HepG2 (cell line): ENCODE measurements at regions not wholly inside any gene's neighbourhood (a gene's known extent, or its start where the extent isn't known, plus 50 kb on each side); places are given as distances from the start of the nearest gene placed in this dataset.

ENCODE experiments used
- ATAC-seq: fragments of 200-7000 bp; cut with Tn5 transposase; 3 replicates; pipeline ENCODE4 v1.9.1; 2020; ENCODE audit warnings: mild to moderate bottlenecking, moderate library complexity
- BruUV-seq: library from RNA; stranded (reverse); fragments of 400-500 nt; replicated peaks from 2 replicates; lab custom pipeline; 2021; lab: Mats Ljungman, UMichigan
- CTCF ChIA-PET: fragments of 300-600 bp; formaldehyde crosslinking; extraction: SDS; loops from one replicate; lab custom pipeline; 2021; ENCODE audit warnings: low total read pairs, inconsistent platforms, low intra/inter-chr PET ratio; lab: Yijun Ruan, JAX
- POLR2A ChIA-PET: fragments of 350-600 bp; sonication (Branson Sonifier 250); formaldehyde crosslinking; loops from one replicate; lab custom pipeline; 2020; ENCODE audit warnings: antibody characterized with exemption, inconsistent platforms; lab: Yijun Ruan, JAX
- DNase-seq: peaks from one replicate; pipeline ENCODE4 v3.0.0-alpha.2; 2015; ENCODE audit warnings: low spot score
- FAIRE-seq: peaks from 3 replicates; lab custom pipeline; 2011; peaks lifted over from hg19 to GRCh38; lab: Jason Lieb, UNC
- H2AFZ ChIP-seq: one replicate; pipeline ENCODE4 v1.6.1; 2011; ENCODE audit warnings: low read length, inconsistent platforms
- H3K27ac ChIP-seq: fragments of 300-600 bp; 3 replicates; pipeline ENCODE4 v1.8.0; 2011; ENCODE audit warnings: mixed run types, mild to moderate bottlenecking, mixed read lengths, low read length, inconsistent platforms; ENCODE audit not compliant: insufficient read depth; ENCODE audit errors: extremely low read length
- H3K27me3 ChIP-seq, 2 experiments: fragments of 200-600 bp in 1 of 2; 2 replicates in 1 of 2; 3 replicates in 1 of 2; pipeline versions ENCODE4 v1.6.0 to v1.8.0; 2011; ENCODE audit warnings: low read length in 2 of 2, mild to moderate bottlenecking in 2 of 2, moderate library complexity in 2 of 2, inconsistent platforms in 1 of 2; ENCODE audit not compliant: insufficient read depth in 2 of 2, control insufficient read depth in 1 of 2
- H3K36me3 ChIP-seq, 2 experiments: fragments of 200-600 bp in 1 of 2; replicated peaks in 1 of 2; 2 replicates in 1 of 2; 3 replicates in 1 of 2; pipeline versions ENCODE4 v1.5.1 to v1.8.0; 2011; ENCODE audit warnings: low read length in 2 of 2, inconsistent platforms in 1 of 2; ENCODE audit not compliant: insufficient read depth in 2 of 2, control insufficient read depth in 1 of 2
- H3K4me1 ChIP-seq: 2 replicates; pipeline ENCODE4 v1.5.1; 2012; ENCODE audit warnings: low read length, inconsistent platforms; ENCODE audit not compliant: insufficient read depth
- H3K4me2 ChIP-seq: 2 replicates; pipeline ENCODE4 v1.6.0; 2011; ENCODE audit warnings: low read depth, low read length, inconsistent platforms
- H3K4me3 ChIP-seq, 3 experiments: fragments of 200-600 bp in 1 of 3; sonication (generic), shearing (Covaris generic) in 1 of 3; replicated peaks in 1 of 3; 2 replicates each; pipeline ENCODE4 v1.5.1; 2011 to 2016; ENCODE audit warnings: low read length in 3 of 3, inconsistent platforms in 2 of 3, low read depth in 2 of 3, mild to moderate bottlenecking in 2 of 3, control low read depth in 1 of 3, mixed read lengths in 1 of 3; ENCODE audit not compliant: insufficient read depth in 1 of 3
- H3K79me2 ChIP-seq: one replicate; pipeline ENCODE4 v1.6.1; 2011; ENCODE audit warnings: low read length, inconsistent platforms; ENCODE audit not compliant: insufficient read depth
- H3K9ac ChIP-seq: 2 replicates; pipeline ENCODE4 v1.6.0; 2011; ENCODE audit warnings: mild to moderate bottlenecking, low read depth, low read length, inconsistent platforms; ENCODE audit not compliant: insufficient read depth
- H3K9me3 ChIP-seq: 2 replicates; pipeline ENCODE4 v1.5.1; 2012; ENCODE audit warnings: mild to moderate bottlenecking, low read length
- H4K20me1 ChIP-seq: 2 replicates; pipeline ENCODE4 v1.6.0; 2011; ENCODE audit warnings: inconsistent platforms, mild to moderate bottlenecking, low read length, moderate library complexity; ENCODE audit not compliant: insufficient read depth
- CEBPB ChIP-seq: IDR thresholded peaks from 2 replicates; pipeline ENCODE4 v1.6.1; 2011; ENCODE audit warnings: low read depth, low read length, improper control_type of control experiment, borderline replicate concordance
- CREB1 ChIP-seq, 2 experiments: fragments of 450-650 bp in 1 of 2; IDR thresholded peaks; 2 replicates each; pipeline ENCODE4 v1.6.1; 2016 to 2017; ENCODE audit warnings: control low read depth in 1 of 2, mild to moderate bottlenecking in 1 of 2, missing compliant biosample characterization in 1 of 2, missing genetic modification characterization in 1 of 2
- HDAC6 ChIP-seq: fragments of 200-600 bp; sonication (generic); IDR thresholded peaks from 2 replicates; pipeline ENCODE4 v1.7.0; 2017; ENCODE audit warnings: mild to moderate bottlenecking, antibody characterized with exemption, low read length, low read depth
- KLF16 ChIP-seq, 2 experiments: sonication (generic) in 1 of 2; formaldehyde crosslinking in 1 of 2; IDR thresholded peaks; 2 replicates each; pipeline versions ENCODE4 v1.6.1 to v1.8.0; 2016 to 2023; ENCODE audit warnings: missing genetic modification reagents in 2 of 2, missing compliant biosample characterization in 1 of 2
- NR2F2 ChIP-seq: IDR thresholded peaks from 2 replicates; pipeline ENCODE4 v1.6.1; 2012; ENCODE audit warnings: low read depth, inconsistent platforms, borderline replicate concordance
- SIN3B ChIP-seq: fragments of 150-350 bp; IDR thresholded peaks from 2 replicates; pipeline ENCODE4 v1.6.1; 2014; ENCODE audit warnings: low read length
- TCF7 ChIP-seq: sonication (generic); IDR thresholded peaks from 2 replicates; pipeline ENCODE4 v1.6.1; 2016; ENCODE audit warnings: antibody characterized with exemption, low read depth
- ZBTB8A ChIP-seq: sonication (generic); formaldehyde crosslinking; IDR thresholded peaks from 2 replicates; pipeline ENCODE4 v1.4.0; 2020; ENCODE audit warnings: mild to moderate bottlenecking, low read depth, missing genetic modification reagents, borderline replicate concordance
- ZHX1 ChIP-seq: sonication (generic); formaldehyde crosslinking; IDR thresholded peaks from 2 replicates; pipeline ENCODE4 v1.8.1; 2022; ENCODE audit warnings: low read depth, mild to moderate bottlenecking, missing genetic modification reagents
- ZNF205 ChIP-seq: IDR thresholded peaks from 2 replicates; pipeline ENCODE4 v1.6.1; 2018; ENCODE audit warnings: missing biosample characterization, missing genetic modification reagents
- ZNF253 ChIP-seq: sonication (generic); formaldehyde crosslinking; IDR thresholded peaks from 2 replicates; pipeline ENCODE4 v1.8.0; 2022; ENCODE audit warnings: mild to moderate bottlenecking, missing genetic modification reagents, borderline replicate concordance
- ZNF281 ChIP-seq: sonication (generic); formaldehyde crosslinking; IDR thresholded peaks from 2 replicates; pipeline ENCODE4 v1.4.0; 2020; ENCODE audit warnings: missing genetic modification reagents, borderline replicate concordance
- ZNF773 ChIP-seq: sonication (generic); formaldehyde crosslinking; IDR thresholded peaks from 2 replicates; pipeline ENCODE4 v1.4.0; 2020; ENCODE audit warnings: missing genetic modification reagents, borderline replicate concordance
- WGBS: methylation state at CpG from one replicate; pipeline ENCODE4 v1.1.6; 2017; ENCODE audit warnings: low lambda C conversion rate; 5-methylcytosine and 5-hydroxymethylcytosine counted together
- in situ Hi-C: cut with HindIII; loops from 2 replicates; pipeline ENCODE4 v1.10.0; 2017; ENCODE audit warnings: low pct_unique_long_range_greater_than_20kb; ENCODE audit not compliant: extremely low pct_ligation_motif_present
- intact Hi-C: fragments of 100-400 bp; cut with micrococcal nuclease; formaldehyde crosslinking; loops from one replicate; pipeline ENCODE4 v1.10.0; 2022; ENCODE audit not compliant: unreplicated experiment
- TF ChIP-seq, protein P1 (sequence below): sonication (generic); formaldehyde crosslinking; IDR thresholded peaks from 2 replicates; pipeline ENCODE4 v1.4.0; 2020; ENCODE audit warnings: mild to moderate bottlenecking, missing genetic modification reagents
- TF ChIP-seq, protein P2 (sequence below): sonication (generic); formaldehyde crosslinking; conservative IDR thresholded peaks from 2 replicates; pipeline ENCODE4 v1.4.0; 2020; ENCODE audit warnings: missing genetic modification reagents

- FAIRE-seq (no peak), DNase-seq (no peak), ATAC-seq (no peak)
- in situ Hi-C loops (no loop called here), intact Hi-C loops (no loop called here)
- BruUV-seq = no TSS peak
- no peaks in the 10 kb centered on the region for H3K4me1 ChIP-seq
- H3K4me3 ChIP-seq = no peak overlapping the region
- TF ChIP-seq CREB1 (IDR thresholded peaks at IDR 0.05) = no peak
- no peak for TF ChIP-seq CREB1 (CRISPR knock-in tag; IDR thresholded peaks at IDR 0.05)
- no peak for TF ChIP-seq CEBPB
- no peak for TF ChIP-seq ZNF281 (CRISPR knock-in tag)
- TF ChIP-seq ZNF773 (CRISPR knock-in tag) = no peak
- TF ChIP-seq HDAC6 = no peak
- no peak for TF ChIP-seq SIN3B
- no peak for TF ChIP-seq KLF16 (CRISPR knock-in tag; IDR thresholded peaks at IDR 0.05)
- TF ChIP-seq ZNF253 (CRISPR knock-in tag) = no peak
- TF ChIP-seq TCF7 = no peak
- TF ChIP-seq ZHX1 (CRISPR knock-in tag) = no peak
- TF ChIP-seq, protein P1, sequence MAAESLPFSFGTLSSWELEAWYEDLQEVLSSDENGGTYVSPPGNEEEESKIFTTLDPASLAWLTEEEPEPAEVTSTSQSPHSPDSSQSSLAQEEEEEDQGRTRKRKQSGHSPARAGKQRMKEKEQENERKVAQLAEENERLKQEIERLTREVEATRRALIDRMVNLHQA = no peak
- TF ChIP-seq NR2F2 = no peak
- TF ChIP-seq ZBTB8A = no peak
- no peak for TF ChIP-seq ZNF205 (CRISPR knock-in tag)
- TF ChIP-seq, protein P2, sequence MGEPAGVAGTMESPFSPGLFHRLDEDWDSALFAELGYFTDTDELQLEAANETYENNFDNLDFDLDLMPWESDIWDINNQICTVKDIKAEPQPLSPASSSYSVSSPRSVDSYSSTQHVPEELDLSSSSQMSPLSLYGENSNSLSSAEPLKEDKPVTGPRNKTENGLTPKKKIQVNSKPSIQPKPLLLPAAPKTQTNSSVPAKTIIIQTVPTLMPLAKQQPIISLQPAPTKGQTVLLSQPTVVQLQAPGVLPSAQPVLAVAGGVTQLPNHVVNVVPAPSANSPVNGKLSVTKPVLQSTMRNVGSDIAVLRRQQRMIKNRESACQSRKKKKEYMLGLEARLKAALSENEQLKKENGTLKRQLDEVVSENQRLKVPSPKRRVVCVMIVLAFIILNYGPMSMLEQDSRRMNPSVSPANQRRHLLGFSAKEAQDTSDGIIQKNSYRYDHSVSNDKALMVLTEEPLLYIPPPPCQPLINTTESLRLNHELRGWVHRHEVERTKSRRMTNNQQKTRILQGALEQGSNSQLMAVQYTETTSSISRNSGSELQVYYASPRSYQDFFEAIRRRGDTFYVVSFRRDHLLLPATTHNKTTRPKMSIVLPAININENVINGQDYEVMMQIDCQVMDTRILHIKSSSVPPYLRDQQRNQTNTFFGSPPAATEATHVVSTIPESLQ (CRISPR knock-in tag) = no peak
- H3K9me3 ChIP-seq = no peaks in the 10 kb centered on the region
- CTCF ChIA-PET = no interaction called here
- H3K4me2 ChIP-seq = no peak overlapping the region
- H4K20me1 ChIP-seq = no peaks in the 10 kb centered on the region
- H3K27ac ChIP-seq = no peak overlapping the region
- 81% methylated on average over 5 of the region's 5 CpGs for WGBS
- H3K9ac ChIP-seq = no peak overlapping the region
- H3K27me3 ChIP-seq = no peaks in the 10 kb centered on the region
- H2AFZ ChIP-seq = no peak overlapping the region
- POLR2A ChIA-PET = no interaction called here
- H3K79me2 ChIP-seq = no peaks in the 10 kb centered on the region
- H3K36me3 ChIP-seq = no peaks in the 10 kb centered on the region
These were observed 172.9 kb downstream of the MBL2 start for GRCh38 chr10:52599551-52600200.
